ENCODE measurements at regions not wholly inside any gene's neighbourhood (a gene's known extent, or its start where the extent isn't known, plus 50 kb on each side); places are given as distances from the start of the nearest gene placed in this dataset.

GRCh38 chr11:134556186-134556585, 144.1 kb upstream of the B3GAT1 start:
- no peak for DNase-seq (ENCODE audit: low spot score)

- no peak for DNase-seq (ENCODE audit: low spot score)
These were observed 143.5 kb upstream of the B3GAT1 start for GRCh38 chr11:134555510-134555909.

GRCh38 chr11:134554861-134555260, 142.8 kb upstream of the B3GAT1 start:
- DNase-seq (ENCODE audit: low spot score), result no peak

- DNase-seq (ENCODE audit: low spot score), result no peak
These were observed 142.1 kb upstream of the B3GAT1 start for GRCh38 chr11:134554106-134554505.

- DNase-seq (ENCODE audit: low spot score), result no peak
These were observed 140.7 kb upstream of the B3GAT1 start for GRCh38 chr11:134552749-134553148.

GRCh38 chr11:134545521-134545920, 133.5 kb upstream of the B3GAT1 start:
- DNase-seq (ENCODE audit: low spot score), result no peak

- DNase-seq (ENCODE audit: low spot score), result no peak
These were observed 132.2 kb upstream of the B3GAT1 start for GRCh38 chr11:134544095-134544815.

GRCh38 chr11:134543645-134544044, 131.6 kb upstream of the B3GAT1 start:
- DNase-seq (ENCODE audit: low spot score), result no peak

GRCh38 chr11:134543241-134543640, 131.2 kb upstream of the B3GAT1 start:
- DNase-seq (ENCODE audit: low spot score), result no peak

- no peak for DNase-seq (ENCODE audit: low spot score)
These were observed 130.5 kb upstream of the B3GAT1 start for GRCh38 chr11:134542401-134543165.

- DNase-seq (ENCODE audit: low spot score), result no peak
These were observed 129.9 kb upstream of the B3GAT1 start for GRCh38 chr11:134541951-134542350.

- no peak for DNase-seq (ENCODE audit: low spot score)
These were observed 129.3 kb upstream of the B3GAT1 start for GRCh38 chr11:134541355-134541754.

GRCh38 chr11:134539285-134539684, 127.2 kb upstream of the B3GAT1 start:
- no peak for DNase-seq (ENCODE audit: low spot score)

- no peak for DNase-seq (ENCODE audit: low spot score)
These were observed 126.7 kb upstream of the B3GAT1 start for GRCh38 chr11:134538742-134539141.

GRCh38 chr11:134537941-134538340, 125.9 kb upstream of the B3GAT1 start:
- no peak for DNase-seq (ENCODE audit: low spot score)

- no peak for DNase-seq (ENCODE audit: low spot score)
These were observed 125.3 kb upstream of the B3GAT1 start for GRCh38 chr11:134537296-134537695.

- DNase-seq (ENCODE audit: low spot score), result no peak
These were observed 124.6 kb upstream of the B3GAT1 start for GRCh38 chr11:134536677-134537076.

- no peak for DNase-seq (ENCODE audit: low spot score)
These were observed 124.2 kb upstream of the B3GAT1 start for GRCh38 chr11:134536219-134536618.

GRCh38 chr11:134535029-134536025, 123.3 kb upstream of the B3GAT1 start:
- DNase-seq (ENCODE audit: low spot score), result no peak

GRCh38 chr11:134533511-134533910, 121.5 kb upstream of the B3GAT1 start:
- DNase-seq (ENCODE audit: low spot score), result no peak

GRCh38 chr11:134532921-134533421, 120.9 kb upstream of the B3GAT1 start:
- no peak for DNase-seq (ENCODE audit: low spot score)
